ENCODE measurements at regions not wholly inside any gene's neighbourhood (a gene's known extent, or its start where the extent isn't known, plus 50 kb on each side); places are given as distances from the start of the nearest gene placed in this dataset.
"Not testable (repeated sequence)": the region's sequence is repeated elsewhere in the genome, so short reads cannot be mapped to it uniquely, and the experiment has no call there.

GRCh38 chr5:60494635-60495034 lies 205.3 kb downstream of the DEPDC1B start:
- intact Hi-C loops (cut with DNase I) = no loop called here
- Histone ChIP-seq H3K4me1 (no peaks in the 10 kb centered on the region), H3K27ac (no peak overlapping the region), H3K4me3 (no peak overlapping the region), H3K9ac (ENCODE audit: low read depth in 2 of 2, low read length in 2 of 2) (no peak overlapping the region), H3K27me3 (no peaks in the 10 kb centered on the region), H3K9me3 (no peaks in the 10 kb centered on the region), H3K36me3 (no peaks in the 10 kb centered on the region)
- TF ChIP-seq, protein P1, sequence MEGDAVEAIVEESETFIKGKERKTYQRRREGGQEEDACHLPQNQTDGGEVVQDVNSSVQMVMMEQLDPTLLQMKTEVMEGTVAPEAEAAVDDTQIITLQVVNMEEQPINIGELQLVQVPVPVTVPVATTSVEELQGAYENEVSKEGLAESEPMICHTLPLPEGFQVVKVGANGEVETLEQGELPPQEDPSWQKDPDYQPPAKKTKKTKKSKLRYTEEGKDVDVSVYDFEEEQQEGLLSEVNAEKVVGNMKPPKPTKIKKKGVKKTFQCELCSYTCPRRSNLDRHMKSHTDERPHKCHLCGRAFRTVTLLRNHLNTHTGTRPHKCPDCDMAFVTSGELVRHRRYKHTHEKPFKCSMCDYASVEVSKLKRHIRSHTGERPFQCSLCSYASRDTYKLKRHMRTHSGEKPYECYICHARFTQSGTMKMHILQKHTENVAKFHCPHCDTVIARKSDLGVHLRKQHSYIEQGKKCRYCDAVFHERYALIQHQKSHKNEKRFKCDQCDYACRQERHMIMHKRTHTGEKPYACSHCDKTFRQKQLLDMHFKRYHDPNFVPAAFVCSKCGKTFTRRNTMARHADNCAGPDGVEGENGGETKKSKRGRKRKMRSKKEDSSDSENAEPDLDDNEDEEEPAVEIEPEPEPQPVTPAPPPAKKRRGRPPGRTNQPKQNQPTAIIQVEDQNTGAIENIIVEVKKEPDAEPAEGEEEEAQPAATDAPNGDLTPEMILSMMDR (IDR thresholded peaks at IDR 0.05) = no peak
- DNase-seq = no peak

DNA sequence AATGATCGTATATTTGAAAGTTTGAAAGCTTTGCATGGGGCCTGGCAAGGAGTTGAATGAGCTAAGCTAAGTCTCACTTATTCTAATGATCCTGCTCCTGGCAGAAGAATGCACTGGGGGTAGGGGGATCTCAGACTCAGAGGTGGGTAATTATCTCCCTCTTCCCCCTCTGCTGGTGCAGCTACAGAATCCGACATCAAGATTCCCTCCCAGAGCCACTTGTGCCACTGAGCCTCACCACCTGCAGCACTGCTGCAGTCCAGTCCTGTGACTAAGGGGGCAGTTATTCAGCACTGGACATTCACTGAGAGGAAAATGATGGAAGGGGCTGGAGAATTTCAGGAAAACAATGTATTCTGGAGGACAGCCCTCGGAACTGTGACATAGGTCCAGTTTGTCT lies 205.8 kb downstream of the DEPDC1B start:
- Histone ChIP-seq H3K9ac (ENCODE audit: low read depth in 2 of 2, low read length in 2 of 2) (no peak overlapping the region), H3K27me3 (no peaks in the 10 kb centered on the region), H3K4me1 (no peaks in the 10 kb centered on the region), H3K9me3 (no peaks in the 10 kb centered on the region), H3K36me3 (no peaks in the 10 kb centered on the region), H3K27ac (no peak overlapping the region), H3K4me3 (no peak overlapping the region)
- no peak for DNase-seq
- TF ChIP-seq, protein P1 (IDR thresholded peaks at IDR 0.05) = no peak
- intact Hi-C loops (cut with DNase I) = no loop called here

DNA sequence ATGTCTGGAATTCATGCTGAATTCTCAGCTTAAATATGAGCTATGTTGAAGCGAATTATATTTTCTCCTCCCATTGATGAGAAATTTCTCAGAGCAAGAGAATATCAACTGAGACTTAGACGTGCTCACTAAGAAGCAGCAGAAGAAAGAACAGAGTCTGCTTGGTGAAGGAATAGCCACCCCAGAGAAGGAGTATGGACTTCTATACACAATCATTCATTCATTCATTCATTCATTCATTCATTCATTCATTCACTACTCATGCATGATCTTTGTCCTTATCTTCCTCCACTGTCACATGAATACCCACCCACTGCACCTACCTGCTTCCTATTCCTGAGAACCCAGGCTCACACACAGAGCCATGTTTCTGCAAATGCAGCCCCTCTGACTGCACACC lies 206.6 kb downstream of the DEPDC1B start:
- no peak for DNase-seq
- TF ChIP-seq, protein P1 (IDR thresholded peaks at IDR 0.05) = no peak
- intact Hi-C loops (cut with DNase I) = no loop called here
- Histone ChIP-seq H3K27me3 (no peaks in the 10 kb centered on the region), H3K9me3 (no peaks in the 10 kb centered on the region), H3K4me3 (no peak overlapping the region), H3K36me3 (no peaks in the 10 kb centered on the region), H3K9ac (ENCODE audit: low read depth in 2 of 2, low read length in 2 of 2) (no peak overlapping the region), H3K4me1 (no peaks in the 10 kb centered on the region), H3K27ac (no peak overlapping the region)

DNA sequence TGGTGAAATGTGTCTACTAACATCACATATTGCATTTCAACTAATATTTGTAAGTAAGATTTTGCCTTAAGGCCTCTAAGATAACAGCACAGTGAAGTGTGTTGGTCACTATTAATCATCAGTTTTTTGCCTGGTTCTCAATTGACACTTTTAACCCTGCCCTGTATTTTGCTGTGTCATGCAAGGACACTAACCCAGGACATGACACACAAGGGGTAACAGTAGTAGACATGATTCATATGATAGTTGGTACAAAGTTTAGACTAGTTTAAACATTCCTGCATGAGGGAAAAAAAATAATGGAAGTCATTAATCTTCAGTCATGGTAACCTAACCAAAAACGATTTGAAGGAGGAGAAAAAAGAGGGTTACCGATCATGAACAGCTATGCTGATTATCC lies 207.0 kb downstream of the DEPDC1B start:
- TF ChIP-seq, protein P1 (IDR thresholded peaks at IDR 0.05) = no peak
- Histone ChIP-seq H3K9me3 (no peaks in the 10 kb centered on the region), H3K36me3 (no peaks in the 10 kb centered on the region), H3K27me3 (no peaks in the 10 kb centered on the region), H3K27ac (no peak overlapping the region), H3K4me3 (no peak overlapping the region), H3K9ac (ENCODE audit: low read depth in 2 of 2, low read length in 2 of 2) (no peak overlapping the region), H3K4me1 (no peaks in the 10 kb centered on the region)
- intact Hi-C loops (cut with DNase I) = no loop called here
- DNase-seq = no peak

- H3K9ac ChIP-seq (ENCODE audit: low read depth in 2 of 2, low read length in 2 of 2); intact Hi-C loops (cut with DNase I); H3K27me3 ChIP-seq; H3K4me1 ChIP-seq; H3K4me3 ChIP-seq; H3K27ac ChIP-seq; DNase-seq; H3K9me3 ChIP-seq; H3K36me3 ChIP-seq: not testable (repeated sequence)
These were observed 207.6 kb downstream of the DEPDC1B start for GRCh38 chr5:60492358-60492757.

- H3K36me3 ChIP-seq = no peaks in the 10 kb centered on the region
- H3K27ac ChIP-seq = no peak overlapping the region
- H3K9ac ChIP-seq (ENCODE audit: low read depth in 2 of 2, low read length in 2 of 2) = no peak overlapping the region
- no peaks in the 10 kb centered on the region for H3K27me3 ChIP-seq
- TF ChIP-seq, protein P1 (IDR thresholded peaks at IDR 0.05) = no peak
- no peak overlapping the region for H3K4me3 ChIP-seq
- no peaks in the 10 kb centered on the region for H3K9me3 ChIP-seq
- no peak for DNase-seq
- H3K4me1 ChIP-seq = no peaks in the 10 kb centered on the region
- intact Hi-C loops (cut with DNase I) = no loop called here
These were observed 209.3 kb downstream of the DEPDC1B start for GRCh38 chr5:60490597-60491166.

All from colonic mucosa (tissue), 4 donors.